ENCODE measurements at regions not wholly inside any gene's neighbourhood (a gene's known extent, or its start where the extent isn't known, plus 50 kb on each side); places are given as distances from the start of the nearest gene placed in this dataset.

DNA sequence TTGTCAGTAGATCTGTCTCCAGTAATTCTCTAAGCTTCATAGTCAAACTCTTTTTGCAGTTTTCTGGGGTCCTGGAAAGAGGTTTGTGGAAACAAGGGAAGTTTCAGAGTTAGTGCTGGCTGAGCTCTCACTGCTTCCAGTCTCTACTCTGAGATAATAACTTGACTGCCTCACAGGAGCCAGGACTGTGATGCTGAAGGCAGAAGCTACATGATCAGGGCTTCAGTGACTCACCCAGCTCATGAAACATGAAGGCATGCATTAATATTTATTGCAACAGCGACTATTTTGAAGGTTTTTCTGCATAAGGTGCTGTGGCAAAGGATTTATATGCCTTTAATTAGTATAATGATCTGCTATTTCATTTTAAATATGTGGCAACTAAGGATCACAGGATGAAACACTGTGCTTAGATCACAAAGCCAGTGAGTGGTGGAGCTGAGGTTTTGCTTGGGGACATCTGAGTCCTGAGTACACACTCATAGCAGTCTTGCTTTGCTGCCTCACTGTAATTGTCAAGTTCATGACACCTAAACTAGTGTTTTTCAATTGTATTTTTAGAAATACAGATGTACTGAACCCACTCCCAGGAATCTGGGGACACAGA, 448.4 kb upstream of the GCFC2 start:
- no peak for TF ChIP-seq ZNF274 (IDR thresholded peaks at IDR 0.05; ENCODE audit: low read depth, low read length)
- TF ChIP-seq YY1 (IDR thresholded peaks at IDR 0.05; ENCODE audit: insufficient read depth, insufficient read length) = no peak
- no peak for TF ChIP-seq SUZ12 (IDR thresholded peaks at IDR 0.05; ENCODE audit: extremely low read depth, insufficient read depth, insufficient read length)

Data from NT2/D1 (cell line).